K562 (cell line): ENCODE measurements at regions not wholly inside any gene's neighbourhood (a gene's known extent, or its start where the extent isn't known, plus 50 kb on each side); places are given as distances from the start of the nearest gene placed in this dataset.

ENCODE experiments used
- CLOCK ChIP-seq: fragments of 250-450 bp; sonication (Bioruptor Pico); IDR thresholded peaks from 2 replicates; pipeline ENCODE4 v1.4.0; 2020; ENCODE audit warnings: mild to moderate bottlenecking, moderate library complexity, borderline replicate concordance
- E4F1 ChIP-seq: fragments of 250-450 bp; sonication (Bioruptor Pico); IDR thresholded peaks from 2 replicates; pipeline ENCODE4 v1.5.0; 2021; ENCODE audit warnings: mild to moderate bottlenecking, borderline replicate concordance
- GABPB2 ChIP-seq: fragments of 250-450 bp; sonication (Bioruptor Pico); conservative IDR thresholded peaks from 2 replicates; pipeline ENCODE4 v1.5.1; 2021; ENCODE audit warnings: mild to moderate bottlenecking
- HMG20B ChIP-seq: fragments of 250-450 bp; sonication (Bioruptor Pico); IDR thresholded peaks from 2 replicates; pipeline ENCODE4 v1.5.0; 2021; ENCODE audit warnings: mild to moderate bottlenecking
- NELFE ChIP-seq: IDR thresholded peaks from 2 replicates; pipeline ENCODE4 v1.6.1; 2011; ENCODE audit warnings: mild to moderate bottlenecking; ENCODE audit not compliant: insufficient read depth, insufficient read length
- RUNX1 ChIP-seq: sonication (generic); IDR thresholded peaks from 2 replicates; pipeline ENCODE4 v1.6.1; 2016; ENCODE audit warnings: antibody characterized with exemption, low read depth
- SMAD1 ChIP-seq: fragments of 150-350 bp; IDR thresholded peaks from 2 replicates; pipeline ENCODE4 v1.6.1; 2014; ENCODE audit warnings: low read length, low read depth; ENCODE audit not compliant: partially characterized antibody
- ZNF184 ChIP-seq: sonication (generic); formaldehyde crosslinking; IDR thresholded peaks from 2 replicates; pipeline ENCODE4 v1.5.0; 2020; ENCODE audit warnings: missing genetic modification reagents
- ZNF740 ChIP-seq, 3 experiments: fragments of 200-800 bp in 1 of 3; sonication (Bioruptor generic) in 1 of 3; sonication (generic) in 1 of 3; formaldehyde crosslinking in 1 of 3; IDR thresholded peaks; 2 replicates each; pipeline versions ENCODE4 v1.6.1 to v1.8.0; 2016 to 2022; ENCODE audit warnings: mild to moderate bottlenecking in 2 of 3, missing compliant biosample characterization in 2 of 3, missing genetic modification characterization in 2 of 3, missing genetic modification reagents in 1 of 3

GRCh38 chr4:116374815-116375214, 710.6 kb downstream of the TRAM1L1 start (continued):
- TF ChIP-seq CLOCK (CRISPR knock-in tag) (no peak), ZNF740 (CRISPR knock-in tag; IDR thresholded peaks at IDR 0.05) (no peak), ZNF740 (tag; IDR thresholded peaks at IDR 0.05) (no peak), GABPB2 (CRISPR knock-in tag) (no peak), ZNF184 (CRISPR knock-in tag) (no peak), E4F1 (no peak), SMAD1 (no peak), RUNX1 (no peak), NELFE (no peak), HMG20B (CRISPR knock-in tag) (no peak)
